Retinal pigment epithelial cell (primary cell): ENCODE measurements at regions not wholly inside any gene's neighbourhood (a gene's known extent, or its start where the extent isn't known, plus 50 kb on each side); places are given as distances from the start of the nearest gene placed in this dataset.

Source experiments
- DNase-seq: peaks from one replicate; pipeline ENCODE4 v3.0.0-alpha.2; 2010; ENCODE audit warnings: low read depth
- H3K4me3 ChIP-seq: 2 replicates; pipeline ENCODE4 v1.5.1; 2011; ENCODE audit warnings: mild to moderate bottlenecking, low read length, control low read depth, moderate library complexity
- TF ChIP-seq, protein P1 (sequence below): conservative IDR thresholded peaks from 2 replicates; pipeline ENCODE4 v1.5.1; 2011; ENCODE audit warnings: low read depth, low read length, control low read depth, inconsistent platforms

GRCh38 chr21:35779167-35779566, 281.2 kb downstream of the SETD4 start:
- DNase-seq, result no peak
- TF ChIP-seq, protein P1, sequence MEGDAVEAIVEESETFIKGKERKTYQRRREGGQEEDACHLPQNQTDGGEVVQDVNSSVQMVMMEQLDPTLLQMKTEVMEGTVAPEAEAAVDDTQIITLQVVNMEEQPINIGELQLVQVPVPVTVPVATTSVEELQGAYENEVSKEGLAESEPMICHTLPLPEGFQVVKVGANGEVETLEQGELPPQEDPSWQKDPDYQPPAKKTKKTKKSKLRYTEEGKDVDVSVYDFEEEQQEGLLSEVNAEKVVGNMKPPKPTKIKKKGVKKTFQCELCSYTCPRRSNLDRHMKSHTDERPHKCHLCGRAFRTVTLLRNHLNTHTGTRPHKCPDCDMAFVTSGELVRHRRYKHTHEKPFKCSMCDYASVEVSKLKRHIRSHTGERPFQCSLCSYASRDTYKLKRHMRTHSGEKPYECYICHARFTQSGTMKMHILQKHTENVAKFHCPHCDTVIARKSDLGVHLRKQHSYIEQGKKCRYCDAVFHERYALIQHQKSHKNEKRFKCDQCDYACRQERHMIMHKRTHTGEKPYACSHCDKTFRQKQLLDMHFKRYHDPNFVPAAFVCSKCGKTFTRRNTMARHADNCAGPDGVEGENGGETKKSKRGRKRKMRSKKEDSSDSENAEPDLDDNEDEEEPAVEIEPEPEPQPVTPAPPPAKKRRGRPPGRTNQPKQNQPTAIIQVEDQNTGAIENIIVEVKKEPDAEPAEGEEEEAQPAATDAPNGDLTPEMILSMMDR, result no peak
- no peak overlapping the region for H3K4me3 ChIP-seq

DNA sequence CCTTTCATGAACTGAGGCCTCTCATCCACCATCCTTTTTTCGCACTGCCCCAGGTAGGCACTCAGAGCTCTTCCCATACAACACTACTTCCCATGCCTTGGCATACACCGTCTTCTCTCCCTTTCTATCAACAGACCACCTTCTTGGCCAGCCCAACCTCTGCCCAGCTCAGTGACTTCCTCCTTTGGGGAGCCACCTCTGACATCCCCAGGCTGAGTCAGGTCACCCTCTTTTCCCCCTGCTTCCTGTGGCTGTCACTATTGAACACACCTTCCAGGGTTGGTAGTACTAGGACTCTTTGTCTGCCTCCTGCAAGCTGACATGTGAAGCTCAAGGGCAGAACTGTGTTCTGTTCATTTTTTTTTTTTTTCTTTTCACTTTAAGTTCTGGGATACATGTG, 283.2 kb downstream of the SETD4 start:
- H3K4me3 ChIP-seq, result no peak overlapping the region
- TF ChIP-seq, protein P1, result no peak
- DNase-seq, result no peak

DNA sequence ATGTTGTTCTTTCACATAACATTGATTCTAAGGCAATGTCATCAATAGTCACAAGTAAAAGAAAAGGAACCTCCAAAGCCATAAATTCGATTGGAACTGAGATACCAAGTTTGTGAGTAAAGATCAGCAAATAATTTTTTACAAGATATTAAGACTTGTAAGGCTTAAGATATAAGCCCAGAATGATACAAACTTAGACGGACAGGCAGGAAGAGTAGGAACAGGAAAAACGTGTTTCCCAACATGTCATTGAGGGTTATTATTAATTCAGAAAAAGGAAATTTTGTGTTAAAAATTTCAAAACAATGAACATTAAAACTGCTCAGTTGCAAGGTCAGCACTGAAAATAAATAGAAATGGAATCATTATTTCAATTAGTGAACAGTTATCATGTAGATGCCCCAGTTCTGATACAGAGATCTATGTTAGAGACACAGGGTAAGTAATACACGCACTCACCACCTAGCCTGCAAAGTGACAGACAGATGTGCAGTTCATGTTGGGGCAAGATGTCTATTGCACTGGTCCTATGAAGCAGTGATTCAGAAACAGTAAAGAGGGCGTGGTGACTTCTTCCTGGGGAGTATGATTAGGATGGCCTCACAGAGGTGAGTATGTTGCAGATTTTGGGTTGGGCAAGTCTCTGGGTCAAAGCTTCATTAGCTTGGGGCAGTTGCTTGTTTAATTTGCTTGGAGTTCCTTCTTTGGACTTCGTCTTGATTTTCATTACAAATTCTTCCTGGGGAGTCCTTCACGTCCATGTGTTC, 284.4 kb downstream of the SETD4 start:
- TF ChIP-seq, protein P1, result no peak
- no peak for DNase-seq
- no peak overlapping the region for H3K4me3 ChIP-seq

GRCh38 chr21:35770101-35770945, 290.0 kb downstream of the SETD4 start:
- no peak for DNase-seq
- no peak overlapping the region for H3K4me3 ChIP-seq
- TF ChIP-seq, protein P1, result no peak

DNA sequence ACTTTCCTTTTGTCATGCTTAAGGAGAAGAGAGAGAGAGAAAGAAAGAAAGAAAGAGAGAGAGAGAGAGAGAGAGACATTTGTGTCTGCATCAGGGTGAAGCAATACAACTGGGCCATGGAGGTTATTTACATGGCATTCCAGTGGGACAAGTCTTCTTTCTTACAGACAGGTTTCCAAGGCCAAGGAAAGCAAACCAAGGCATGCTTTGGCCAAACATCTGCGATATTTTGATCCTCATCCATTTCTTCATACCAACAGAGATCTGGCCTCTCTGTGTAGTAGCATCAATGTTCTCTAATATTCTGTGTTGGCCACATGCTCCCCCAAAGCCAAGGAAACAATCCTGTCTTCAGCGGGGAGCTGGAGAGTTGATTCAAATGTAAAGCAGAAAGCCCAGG, 292.1 kb downstream of the SETD4 start:
- TF ChIP-seq, protein P1, result no peak
- H3K4me3 ChIP-seq, result no peak overlapping the region
- DNase-seq, result no peak

DNA sequence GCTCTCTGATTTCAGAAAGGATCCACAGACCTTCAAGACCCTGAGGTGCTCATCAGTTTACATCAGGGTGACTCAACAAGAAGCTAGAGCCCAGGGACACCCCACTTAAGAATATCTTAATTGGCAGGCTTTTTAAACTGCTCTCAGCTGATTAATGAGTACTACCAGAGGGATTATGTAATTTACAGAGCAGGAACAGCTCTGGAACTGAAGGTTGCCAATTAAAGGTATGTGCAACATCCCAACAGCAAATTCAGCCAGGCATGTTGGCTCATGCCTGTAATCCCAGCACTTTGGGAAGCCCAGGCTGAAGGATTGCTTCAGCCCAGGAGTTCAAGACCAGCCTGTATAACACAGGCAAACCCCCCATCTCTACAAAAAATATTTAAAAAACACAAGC, 295.7 kb downstream of the SETD4 start:
- TF ChIP-seq, protein P1, result no peak
- DNase-seq, result no peak

More for the DNA sequence above, 295.7 kb downstream of the SETD4 start:
- H3K4me3 ChIP-seq, result no peak overlapping the region
